ENCODE measurements at regions not wholly inside any gene's neighbourhood (a gene's known extent, or its start where the extent isn't known, plus 50 kb on each side); places are given as distances from the start of the nearest gene placed in this dataset.

DNA sequence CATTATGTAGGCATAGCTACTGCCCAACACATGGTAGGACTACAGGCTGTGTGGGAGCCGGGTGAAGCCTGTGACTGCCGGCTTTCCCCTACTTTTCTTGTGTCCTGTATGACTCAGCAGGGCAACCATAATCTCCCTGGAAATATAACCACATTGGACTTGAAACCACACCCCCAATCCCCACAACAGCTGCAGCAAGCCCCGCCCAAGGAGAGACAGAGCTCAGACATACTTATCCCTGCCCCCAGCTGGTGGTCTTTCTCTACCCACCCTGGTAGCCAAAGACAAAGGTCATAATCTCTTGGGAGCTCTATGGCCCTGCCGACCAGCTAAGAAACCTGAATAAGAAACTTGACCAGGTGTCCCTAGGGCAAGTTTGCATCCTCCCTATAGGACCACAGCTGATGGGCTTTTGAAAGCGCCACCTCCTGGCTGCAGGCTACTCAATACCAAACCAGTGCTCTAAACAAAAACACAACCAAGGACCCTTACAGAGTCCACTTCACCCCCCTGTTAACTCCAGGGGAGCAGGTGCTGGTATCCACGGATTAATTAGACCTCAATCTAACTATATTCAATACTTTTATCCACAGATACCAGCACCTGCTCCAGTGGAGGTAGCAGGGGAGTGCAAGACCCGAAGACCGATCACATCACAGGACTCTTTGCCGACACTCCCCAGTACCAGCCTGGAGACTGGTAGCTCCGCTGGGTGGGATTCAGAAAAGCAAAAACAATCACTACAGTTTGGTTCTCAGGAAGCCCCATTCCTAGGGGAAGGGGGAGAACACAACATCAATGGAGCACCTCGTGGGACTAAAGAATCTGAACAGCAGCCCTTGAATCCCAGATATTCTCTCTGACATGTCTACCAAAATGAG, 91.2 kb downstream of the IRX5 start (continued):
- TF ChIP-seq, protein P1, sequence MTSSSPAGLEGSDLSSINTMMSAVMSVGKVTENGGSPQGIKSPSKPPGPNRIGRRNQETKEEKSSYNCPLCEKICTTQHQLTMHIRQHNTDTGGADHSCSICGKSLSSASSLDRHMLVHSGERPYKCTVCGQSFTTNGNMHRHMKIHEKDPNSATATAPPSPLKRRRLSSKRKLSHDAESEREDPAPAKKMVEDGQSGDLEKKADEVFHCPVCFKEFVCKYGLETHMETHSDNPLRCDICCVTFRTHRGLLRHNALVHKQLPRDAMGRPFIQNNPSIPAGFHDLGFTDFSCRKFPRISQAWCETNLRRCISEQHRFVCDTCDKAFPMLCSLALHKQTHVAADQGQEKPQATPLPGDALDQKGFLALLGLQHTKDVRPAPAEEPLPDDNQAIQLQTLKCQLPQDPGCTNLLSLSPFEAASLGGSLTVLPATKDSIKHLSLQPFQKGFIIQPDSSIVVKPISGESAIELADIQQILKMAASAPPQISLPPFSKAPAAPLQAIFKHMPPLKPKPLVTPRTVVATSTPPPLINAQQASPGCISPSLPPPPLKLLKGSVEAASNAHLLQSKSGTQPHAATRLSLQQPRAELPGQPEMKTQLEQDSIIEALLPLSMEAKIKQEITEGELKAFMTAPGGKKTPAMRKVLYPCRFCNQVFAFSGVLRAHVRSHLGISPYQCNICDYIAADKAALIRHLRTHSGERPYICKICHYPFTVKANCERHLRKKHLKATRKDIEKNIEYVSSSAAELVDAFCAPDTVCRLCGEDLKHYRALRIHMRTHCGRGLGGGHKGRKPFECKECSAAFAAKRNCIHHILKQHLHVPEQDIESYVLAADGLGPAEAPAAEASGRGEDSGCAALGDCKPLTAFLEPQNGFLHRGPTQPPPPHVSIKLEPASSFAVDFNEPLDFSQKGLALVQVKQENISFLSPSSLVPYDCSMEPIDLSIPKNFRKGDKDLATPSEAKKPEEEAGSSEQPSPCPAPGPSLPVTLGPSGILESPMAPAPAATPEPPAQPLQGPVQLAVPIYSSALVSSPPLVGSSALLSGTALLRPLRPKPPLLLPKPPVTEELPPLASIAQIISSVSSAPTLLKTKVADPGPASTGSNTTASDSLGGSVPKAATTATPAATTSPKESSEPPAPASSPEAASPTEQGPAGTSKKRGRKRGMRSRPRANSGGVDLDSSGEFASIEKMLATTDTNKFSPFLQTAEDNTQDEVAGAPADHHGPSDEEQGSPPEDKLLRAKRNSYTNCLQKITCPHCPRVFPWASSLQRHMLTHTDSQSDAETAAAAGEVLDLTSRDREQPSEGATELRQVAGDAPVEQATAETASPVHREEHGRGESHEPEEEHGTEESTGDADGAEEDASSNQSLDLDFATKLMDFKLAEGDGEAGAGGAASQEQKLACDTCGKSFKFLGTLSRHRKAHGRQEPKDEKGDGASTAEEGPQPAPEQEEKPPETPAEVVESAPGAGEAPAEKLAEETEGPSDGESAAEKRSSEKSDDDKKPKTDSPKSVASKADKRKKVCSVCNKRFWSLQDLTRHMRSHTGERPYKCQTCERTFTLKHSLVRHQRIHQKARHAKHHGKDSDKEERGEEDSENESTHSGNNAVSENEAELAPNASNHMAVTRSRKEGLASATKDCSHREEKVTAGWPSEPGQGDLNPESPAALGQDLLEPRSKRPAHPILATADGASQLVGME (CRISPR knock-in tag; IDR thresholded peaks at IDR 0.05) = 0 out of 2 replicates have a peak, but pooled peaks have one; percentile 29
- TF ChIP-seq SMARCA4 (IDR thresholded peaks at IDR 0.05) = 0 out of 2 replicates have a peak, but pooled peaks have one; percentile 37
- 0 out of 2 replicates have a peak, but pooled peaks have one; percentile 57 for TF ChIP-seq DPF2 (IDR thresholded peaks at IDR 0.05)
- peak; percentile 88 for TF ChIP-seq NFE2 (IDR thresholded peaks at IDR 0.05; ENCODE audit: low read depth)
- TF ChIP-seq EP300 (IDR thresholded peaks at IDR 0.05; ENCODE audit: low read length) = 0 out of 2 replicates have a peak, but pooled peaks have one; percentile 5
- TF ChIP-seq FOXP1 (CRISPR knock-in tag; IDR thresholded peaks at IDR 0.05) = no peak
- peak in 1 of 2 experiments; percentile 46; a peak in 1 of 4 replicates for TF ChIP-seq TRIM24 (IDR thresholded peaks at IDR 0.05)
- no peak for TF ChIP-seq SMARCC2 (IDR thresholded peaks at IDR 0.05; ENCODE audit: low read depth)
- TF ChIP-seq, protein P2, sequence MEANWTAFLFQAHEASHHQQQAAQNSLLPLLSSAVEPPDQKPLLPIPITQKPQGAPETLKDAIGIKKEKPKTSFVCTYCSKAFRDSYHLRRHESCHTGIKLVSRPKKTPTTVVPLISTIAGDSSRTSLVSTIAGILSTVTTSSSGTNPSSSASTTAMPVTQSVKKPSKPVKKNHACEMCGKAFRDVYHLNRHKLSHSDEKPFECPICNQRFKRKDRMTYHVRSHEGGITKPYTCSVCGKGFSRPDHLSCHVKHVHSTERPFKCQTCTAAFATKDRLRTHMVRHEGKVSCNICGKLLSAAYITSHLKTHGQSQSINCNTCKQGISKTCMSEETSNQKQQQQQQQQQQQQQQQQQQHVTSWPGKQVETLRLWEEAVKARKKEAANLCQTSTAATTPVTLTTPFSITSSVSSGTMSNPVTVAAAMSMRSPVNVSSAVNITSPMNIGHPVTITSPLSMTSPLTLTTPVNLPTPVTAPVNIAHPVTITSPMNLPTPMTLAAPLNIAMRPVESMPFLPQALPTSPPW (CRISPR knock-in tag; IDR thresholded peaks at IDR 0.05) = peak; percentile 14; the same call in 1 of the 2 replicates
- TF ChIP-seq, protein P3, sequence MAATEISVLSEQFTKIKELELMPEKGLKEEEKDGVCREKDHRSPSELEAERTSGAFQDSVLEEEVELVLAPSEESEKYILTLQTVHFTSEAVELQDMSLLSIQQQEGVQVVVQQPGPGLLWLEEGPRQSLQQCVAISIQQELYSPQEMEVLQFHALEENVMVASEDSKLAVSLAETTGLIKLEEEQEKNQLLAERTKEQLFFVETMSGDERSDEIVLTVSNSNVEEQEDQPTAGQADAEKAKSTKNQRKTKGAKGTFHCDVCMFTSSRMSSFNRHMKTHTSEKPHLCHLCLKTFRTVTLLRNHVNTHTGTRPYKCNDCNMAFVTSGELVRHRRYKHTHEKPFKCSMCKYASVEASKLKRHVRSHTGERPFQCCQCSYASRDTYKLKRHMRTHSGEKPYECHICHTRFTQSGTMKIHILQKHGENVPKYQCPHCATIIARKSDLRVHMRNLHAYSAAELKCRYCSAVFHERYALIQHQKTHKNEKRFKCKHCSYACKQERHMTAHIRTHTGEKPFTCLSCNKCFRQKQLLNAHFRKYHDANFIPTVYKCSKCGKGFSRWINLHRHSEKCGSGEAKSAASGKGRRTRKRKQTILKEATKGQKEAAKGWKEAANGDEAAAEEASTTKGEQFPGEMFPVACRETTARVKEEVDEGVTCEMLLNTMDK (IDR thresholded peaks at IDR 0.05; ENCODE audit: borderline replicate concordance, insufficient read depth, low read depth, low read length, poor library complexity, severe bottlenecking) = peak; percentile 24
- peak; percentile 75 for TF ChIP-seq DACH1 (IDR thresholded peaks at IDR 0.05; ENCODE audit: partially characterized antibody)
- TF ChIP-seq HOXB6 (CRISPR knock-in tag; IDR thresholded peaks at IDR 0.05; ENCODE audit: borderline replicate concordance) = no peak
- TF ChIP-seq, protein P4, sequence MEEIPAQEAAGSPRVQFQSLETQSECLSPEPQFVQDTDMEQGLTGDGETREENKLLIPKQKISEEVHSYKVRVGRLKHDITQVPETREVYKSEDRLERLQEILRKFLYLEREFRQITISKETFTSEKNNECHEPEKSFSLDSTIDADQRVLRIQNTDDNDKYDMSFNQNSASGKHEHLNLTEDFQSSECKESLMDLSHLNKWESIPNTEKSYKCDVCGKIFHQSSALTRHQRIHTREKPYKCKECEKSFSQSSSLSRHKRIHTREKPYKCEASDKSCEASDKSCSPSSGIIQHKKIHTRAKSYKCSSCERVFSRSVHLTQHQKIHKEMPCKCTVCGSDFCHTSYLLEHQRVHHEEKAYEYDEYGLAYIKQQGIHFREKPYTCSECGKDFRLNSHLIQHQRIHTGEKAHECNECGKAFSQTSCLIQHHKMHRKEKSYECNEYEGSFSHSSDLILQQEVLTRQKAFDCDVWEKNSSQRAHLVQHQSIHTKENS (CRISPR knock-in tag; IDR thresholded peaks at IDR 0.05) = no peak

Data from K562 (cell line).